C4-2B (cell line): ENCODE measurements at regions not wholly inside any gene's neighbourhood (a gene's known extent, or its start where the extent isn't known, plus 50 kb on each side); places are given as distances from the start of the nearest gene placed in this dataset.
"Not testable (repeated sequence)": the region's sequence is repeated elsewhere in the genome, so short reads cannot be mapped to it uniquely, and the experiment has no call there.

Experiments used
- H3K27ac ChIP-seq: fragments of 450-650 bp; 2 replicates; pipeline ENCODE4 v1.5.1; 2017
- CTCF ChIP-seq: fragments of 450-650 bp; conservative IDR thresholded peaks from 2 replicates; pipeline ENCODE4 v1.5.1; 2017; ENCODE audit warnings: mild to moderate bottlenecking
- ZFX ChIP-seq: fragments of 450-650 bp; IDR thresholded peaks from 2 replicates; pipeline ENCODE4 v1.6.1; 2017

- H3K27ac ChIP-seq = no peak overlapping the region
- TF ChIP-seq ZFX = no peak
- TF ChIP-seq CTCF = no peak
Measured at GRCh38 chr4:173651651-173652282, 121.7 kb upstream of the HAND2 start.

- no peak overlapping the region for H3K27ac ChIP-seq
- TF ChIP-seq CTCF = no peak
- no peak for TF ChIP-seq ZFX
Measured at GRCh38 chr4:173647902-173648301, 117.9 kb upstream of the HAND2 start.

GRCh38 chr4:173642509-173642908 lies 112.5 kb upstream of the HAND2 start:
- TF ChIP-seq ZFX = no peak
- TF ChIP-seq CTCF = no peak
- H3K27ac ChIP-seq = no peak overlapping the region

- no peak overlapping the region for H3K27ac ChIP-seq
- no peak for TF ChIP-seq CTCF
- TF ChIP-seq ZFX = no peak
Measured at GRCh38 chr4:173635395-173635794, 105.4 kb upstream of the HAND2 start.

GRCh38 chr4:173626277-173626676 lies 96.2 kb upstream of the HAND2 start:
- H3K27ac ChIP-seq = no peak overlapping the region
- no peak for TF ChIP-seq CTCF
- no peak for TF ChIP-seq ZFX

- not testable (repeated sequence) for H3K27ac ChIP-seq
Measured at GRCh38 chr4:173618648-173619047, 88.6 kb upstream of the HAND2 start.

- TF ChIP-seq CTCF = no peak
- no peak for TF ChIP-seq ZFX
- no peak overlapping the region for H3K27ac ChIP-seq
Measured at GRCh38 chr4:173609158-173609557, 79.1 kb upstream of the HAND2 start.

GRCh38 chr4:173608632-173609031 lies 78.6 kb upstream of the HAND2 start:
- not testable (repeated sequence) for H3K27ac ChIP-seq

- no peak overlapping the region for H3K27ac ChIP-seq
- TF ChIP-seq ZFX (no peak), CTCF (peak; percentile 42)
Measured at GRCh38 chr4:173591760-173592159, 61.7 kb upstream of the HAND2 start.
